H1 (cell line): ENCODE measurements at regions not wholly inside any gene's neighbourhood (a gene's known extent, or its start where the extent isn't known, plus 50 kb on each side); places are given as distances from the start of the nearest gene placed in this dataset.

ENCODE experiments used
- BACH1 ChIP-seq: IDR thresholded peaks from 2 replicates; pipeline ENCODE4 v1.6.1; 2012; ENCODE audit warnings: low read length, improper control_type of control experiment
- CTBP2 ChIP-seq: IDR thresholded peaks from 2 replicates; pipeline ENCODE4 v1.7.0; 2011; ENCODE audit warnings: borderline replicate concordance, mild to moderate bottlenecking, moderate library complexity, mixed read lengths, low read length; ENCODE audit not compliant: insufficient read depth, insufficient read length
- POU5F1 ChIP-seq: IDR thresholded peaks from 2 replicates; pipeline ENCODE4 v1.6.1; 2011; ENCODE audit warnings: low read depth, mild to moderate bottlenecking, low read length, moderate library complexity
- RXRA ChIP-seq: IDR thresholded peaks from 2 replicates; pipeline ENCODE4 v1.6.1; 2011; ENCODE audit warnings: low read depth, mild to moderate bottlenecking, low read length, moderate library complexity; ENCODE audit not compliant: insufficient read depth
- SIX5 ChIP-seq: IDR thresholded peaks from 2 replicates; pipeline ENCODE4 v1.6.1; 2011; ENCODE audit warnings: mild to moderate bottlenecking, low read depth, low read length

- TF ChIP-seq SIX5 (no peak), RXRA (no peak), BACH1 (no peak), CTBP2 (no peak), POU5F1 (no peak)
These were observed 286.9 kb upstream of the RUNX1 start (continued) for GRCh38 chr21:35335951-35336446.
